ENCODE measurements at regions not wholly inside any gene's neighbourhood (a gene's known extent, or its start where the extent isn't known, plus 50 kb on each side); places are given as distances from the start of the nearest gene placed in this dataset.

- Histone ChIP-seq H3K27me3 (ENCODE audit: control insufficient read depth in 2 of 2, insufficient read depth in 2 of 2, low read length in 2 of 2) (no peaks in the 10 kb centered on the region), H3K9ac (ENCODE audit: insufficient read depth, low read length, poor library complexity, severe bottlenecking) (no peak overlapping the region), H3K79me2 (ENCODE audit: insufficient read depth, low read length) (no peaks in the 10 kb centered on the region), H4K20me1 (ENCODE audit: insufficient read depth, low read length) (no peaks in the 10 kb centered on the region), H3K4me2 (replicated peaks; ENCODE audit: extremely low read depth, low read length, poor library complexity, severe bottlenecking) (no peak overlapping the region), H3K27ac (ENCODE audit: low read depth in 1 of 2, low read length in 2 of 2) (no peak overlapping the region), H3K4me1 (ENCODE audit: control insufficient read depth in 1 of 2, insufficient read depth in 2 of 2, low read length in 2 of 2) (no peaks in the 10 kb centered on the region), H3K4me3 (replicated peaks in 1 of 3; ENCODE audit: low read depth in 2 of 3, low read length in 3 of 3) (no peak overlapping the region), H3K9me3 (replicated peaks in 1 of 2; ENCODE audit: control insufficient read depth in 1 of 2, insufficient read depth in 1 of 2, low read length in 2 of 2) (no peaks in the 10 kb centered on the region), H2AFZ (ENCODE audit: insufficient read depth, low read depth, low read length, poor library complexity, severe bottlenecking) (no peak overlapping the region), H3K36me3 (replicated peaks in 1 of 2; ENCODE audit: control insufficient read depth in 1 of 2, insufficient read depth in 2 of 2, low read length in 2 of 2) (no peaks in the 10 kb centered on the region)
- Mint-ChIP-seq H3K9me3 (peaks cover 0 to 2% (median 0%) of the 10 kb centered on the region in 7 donors), H3K27me3 (ENCODE audit: low read depth in 3 of 3) (peaks cover 0 to 1% (median 1%) of the 10 kb centered on the region in 3 donors), H3K36me3 (no peaks in the 10 kb centered on the region), H3K4me1 (no peaks in the 10 kb centered on the region), H3K27ac (no peak overlapping the region), H3K4me3 (no peak overlapping the region)
- WGBS (ENCODE audit: insufficient coverage), result 41% methylated on average over 4 of the region's 5 CpGs
- TF ChIP-seq CTCF (IDR thresholded peaks at IDR 0.05), result no peak
- no peak for DNase-seq
- intact Hi-C loops (cut with micrococcal nuclease), result no loop called here
Measured at GRCh38 chr12:115697340-115697739, 580.2 kb downstream of the MED13L start.

- Histone ChIP-seq H3K27me3 (ENCODE audit: control insufficient read depth in 2 of 2, insufficient read depth in 2 of 2, low read length in 2 of 2) (no peaks in the 10 kb centered on the region), H3K4me3 (replicated peaks in 1 of 3; ENCODE audit: low read depth in 2 of 3, low read length in 3 of 3) (no peak overlapping the region), H2AFZ (ENCODE audit: insufficient read depth, low read depth, low read length, poor library complexity, severe bottlenecking) (no peak overlapping the region), H3K9ac (ENCODE audit: insufficient read depth, low read length, poor library complexity, severe bottlenecking) (no peak overlapping the region), H4K20me1 (ENCODE audit: insufficient read depth, low read length) (no peaks in the 10 kb centered on the region), H3K9me3 (replicated peaks in 1 of 2; ENCODE audit: control insufficient read depth in 1 of 2, insufficient read depth in 1 of 2, low read length in 2 of 2) (no peaks in the 10 kb centered on the region), H3K27ac (ENCODE audit: low read depth in 1 of 2, low read length in 2 of 2) (no peak overlapping the region), H3K4me1 (ENCODE audit: control insufficient read depth in 1 of 2, insufficient read depth in 2 of 2, low read length in 2 of 2) (no peaks in the 10 kb centered on the region), H3K36me3 (replicated peaks in 1 of 2; ENCODE audit: control insufficient read depth in 1 of 2, insufficient read depth in 2 of 2, low read length in 2 of 2) (no peaks in the 10 kb centered on the region), H3K4me2 (replicated peaks; ENCODE audit: extremely low read depth, low read length, poor library complexity, severe bottlenecking) (no peak overlapping the region), H3K79me2 (ENCODE audit: insufficient read depth, low read length) (no peaks in the 10 kb centered on the region)
- Mint-ChIP-seq H3K4me3 (no peak overlapping the region), H3K4me1 (no peaks in the 10 kb centered on the region), H3K27me3 (ENCODE audit: low read depth in 3 of 3) (peaks cover 1 to 2% (median 2%) of the 10 kb centered on the region in 3 donors), H3K9me3 (peaks cover 0 to 2% (median 0%) of the 10 kb centered on the region in 7 donors), H3K36me3 (no peaks in the 10 kb centered on the region), H3K27ac (no peak overlapping the region)
- 25% methylated on average over 1 of the region's 3 CpGs for WGBS (ENCODE audit: insufficient coverage)
- intact Hi-C loops (cut with micrococcal nuclease), result no loop called here
- no peak for DNase-seq
- no peak for TF ChIP-seq CTCF (IDR thresholded peaks at IDR 0.05)
Measured at GRCh38 chr12:115694564-115694963, 582.9 kb downstream of the MED13L start.
